GM19238 (cell line): ENCODE measurements at regions not wholly inside any gene's neighbourhood (a gene's known extent, or its start where the extent isn't known, plus 50 kb on each side); places are given as distances from the start of the nearest gene placed in this dataset.
A peak's percentile ranks its signal among the peaks of the same experiment; 100 is the strongest.
"Not testable (repeated sequence)": the region's sequence is repeated elsewhere in the genome, so short reads cannot be mapped to it uniquely, and the experiment has no call there.

Source experiments
- DNase-seq: peaks from one replicate; pipeline ENCODE4 v3.0.0; 2011; ENCODE audit warnings: low spot score; ENCODE audit not compliant: insufficient read length

GRCh38 chr11:96447208-96448110 lies 57.6 kb downstream of the JRKL start:
- no peak for DNase-seq

- DNase-seq: no peak
Observed at GRCh38 chr11:96448225-96448624, 58.4 kb downstream of the JRKL start.

GRCh38 chr11:96456111-96456510 lies 66.3 kb downstream of the JRKL start:
- no peak for DNase-seq

- no peak for DNase-seq
Observed at GRCh38 chr11:96459751-96460150, 69.9 kb downstream of the JRKL start.

- DNase-seq: no peak
Observed at GRCh38 chr11:96461871-96462270, 72.1 kb downstream of the JRKL start.

GRCh38 chr11:96464700-96465307 lies 75.0 kb downstream of the JRKL start:
- DNase-seq: peak; percentile 28

GRCh38 chr11:96465512-96465911 lies 75.7 kb downstream of the JRKL start:
- no peak for DNase-seq

- no peak for DNase-seq
Observed at GRCh38 chr11:96466607-96467006, 76.8 kb downstream of the JRKL start.

GRCh38 chr11:96469776-96470175 lies 80.0 kb downstream of the JRKL start:
- no peak for DNase-seq

- no peak for DNase-seq
Observed at GRCh38 chr11:96470521-96470920, 80.7 kb downstream of the JRKL start.

- DNase-seq: no peak
Observed at GRCh38 chr11:96472085-96472484, 82.3 kb downstream of the JRKL start.

GRCh38 chr11:96474263-96474662 lies 84.5 kb downstream of the JRKL start:
- DNase-seq: no peak

GRCh38 chr11:96481204-96481603 lies 91.4 kb downstream of the JRKL start:
- no peak for DNase-seq

- DNase-seq: no peak
Observed at GRCh38 chr11:96481771-96482170, 92.0 kb downstream of the JRKL start.

- DNase-seq: no peak
Observed at GRCh38 chr11:96482193-96482592, 92.4 kb downstream of the JRKL start.

- DNase-seq: no peak
Observed at GRCh38 chr11:96483374-96483955, 93.7 kb downstream of the JRKL start.

- DNase-seq: no peak
Observed at GRCh38 chr11:96484361-96484760, 94.5 kb downstream of the JRKL start.

GRCh38 chr11:96486890-96487611 lies 97.2 kb downstream of the JRKL start:
- no peak for DNase-seq

- DNase-seq: not testable (repeated sequence)
Observed at GRCh38 chr11:96488911-96489310, 99.1 kb downstream of the JRKL start.

GRCh38 chr11:96500440-96500839 lies 110.6 kb downstream of the JRKL start:
- no peak for DNase-seq

GRCh38 chr11:96506041-96506440 lies 116.2 kb downstream of the JRKL start:
- no peak for DNase-seq

GRCh38 chr11:96506953-96507354 lies 117.1 kb downstream of the JRKL start:
- DNase-seq: no peak
